ENCODE measurements at regions not wholly inside any gene's neighbourhood (a gene's known extent, or its start where the extent isn't known, plus 50 kb on each side); places are given as distances from the start of the nearest gene placed in this dataset.

- TF ChIP-seq CTCF (IDR thresholded peaks at IDR 0.05) (no peak), SMAD4 (CRISPR knock-in tag; IDR thresholded peaks at IDR 0.05) (no peak), ATF3 (CRISPR knock-in tag; conservative IDR thresholded peaks at IDR 0.05) (no peak), NFYB (CRISPR knock-in tag; conservative IDR thresholded peaks at IDR 0.05; ENCODE audit: low read depth) (no peak), IRF1 (CRISPR knock-in tag; IDR thresholded peaks at IDR 0.05) (no peak), ATF2 (CRISPR knock-in tag; IDR thresholded peaks at IDR 0.05; ENCODE audit: borderline replicate concordance, low read depth) (no peak), USF2 (CRISPR knock-in tag; IDR thresholded peaks at IDR 0.05) (no peak), ZNF317 (CRISPR knock-in tag; IDR thresholded peaks at IDR 0.05; ENCODE audit: borderline replicate concordance, low read depth) (no peak), FOXJ3 (CRISPR knock-in tag; IDR thresholded peaks at IDR 0.05; ENCODE audit: borderline replicate concordance) (no peak), SMAD3 (CRISPR knock-in tag; IDR thresholded peaks at IDR 0.05; ENCODE audit: borderline replicate concordance) (no peak)
Observed at GRCh38 chr14:96953875-96954185, 156.6 kb downstream of the VRK1 start.

All from WTC11 (cell line).